GM12878 (cell line): ENCODE measurements at regions not wholly inside any gene's neighbourhood (a gene's known extent, or its start where the extent isn't known, plus 50 kb on each side); places are given as distances from the start of the nearest gene placed in this dataset.

Experiments used
- ATAC-seq: fragments of 200-7000 bp; cut with Tn5 transposase; 3 replicates; pipeline ENCODE4 v1.9.1; 2020; ENCODE audit warnings: mild to moderate bottlenecking, moderate library complexity
- BruUV-seq: library from RNA; stranded (reverse); fragments of 400-500 nt; replicated peaks from 2 replicates; lab custom pipeline; 2021; lab: Mats Ljungman, UMichigan
- CTCF ChIA-PET: fragments of 300-600 bp; sonication (Branson Sonifier 250); formaldehyde crosslinking; extraction: SDS; loops from one replicate; lab custom pipeline; 2021; ENCODE audit warnings: inconsistent platforms; lab: Yijun Ruan, JAX
- POLR2A ChIA-PET: fragments of 350-600 bp; formaldehyde crosslinking; extraction: SDS; loops from one replicate; lab custom pipeline; 2021; ENCODE audit warnings: inconsistent platforms; lab: Charles Lee
- RAD21 ChIA-PET: fragments of 300-600 bp; sonication (Branson Sonifier 250); formaldehyde crosslinking; loops from one replicate; lab custom pipeline; 2023; ENCODE audit warnings: antibody characterized with exemption; ENCODE audit not compliant: unreplicated experiment; lab: Charles Lee
- SMC1A ChIA-PET: fragments of 300-600 bp; sonication (Branson Sonifier 250); formaldehyde crosslinking; loops from one replicate; lab custom pipeline; 2023; ENCODE audit not compliant: unreplicated experiment, uncharacterized antibody; lab: Charles Lee
- DNase-seq: peaks from one replicate; pipeline ENCODE4 v3.0.0-alpha.2; 2011; ENCODE audit warnings: low read depth, low spot score
- FAIRE-seq: peaks from 3 replicates; lab custom pipeline; 2011; peaks lifted over from hg19 to GRCh38; lab: Jason Lieb, UNC
- H2AFZ ChIP-seq: 2 replicates; pipeline ENCODE4 v1.6.0; 2011; ENCODE audit warnings: low read depth, low read length, control low read depth; ENCODE audit not compliant: control insufficient read depth
- H3K27ac ChIP-seq: 2 replicates; pipeline ENCODE4 v1.5.1; 2011; ENCODE audit warnings: control low read depth; ENCODE audit not compliant: control insufficient read depth, insufficient read depth
- H3K27me3 ChIP-seq, 2 experiments: replicated peaks in 1 of 2; 2 replicates each; pipeline versions ENCODE4 v1.6.0 to v1.6.1; 2011; ENCODE audit warnings: low read length in 1 of 2; ENCODE audit not compliant: control insufficient read depth in 2 of 2, insufficient read depth in 2 of 2
- H3K36me3 ChIP-seq, 2 experiments: 2 replicates each; pipeline ENCODE4 v1.5.1; 2011; ENCODE audit warnings: low read length in 1 of 2; ENCODE audit not compliant: control insufficient read depth in 2 of 2, insufficient read depth in 2 of 2
- H3K4me1 ChIP-seq: 2 replicates; pipeline ENCODE4 v1.6.1; 2011; ENCODE audit warnings: mild to moderate bottlenecking, low read length, moderate library complexity, mixed read lengths; ENCODE audit not compliant: control insufficient read depth, insufficient read depth
- H3K4me2 ChIP-seq: 2 replicates; pipeline ENCODE4 v1.6.0; 2011; ENCODE audit warnings: control low read depth; ENCODE audit not compliant: control insufficient read depth, insufficient read depth
- H3K4me3 ChIP-seq: fragments of 200-600 bp; sonication (generic); 2 replicates; pipeline ENCODE4 v1.5.1; 2016
- H3K79me2 ChIP-seq: 2 replicates; pipeline ENCODE4 v1.6.0; 2011; ENCODE audit warnings: low read length; ENCODE audit not compliant: control insufficient read depth, insufficient read depth
- H3K9ac ChIP-seq: 2 replicates; pipeline ENCODE4 v1.8.0; 2011; ENCODE audit warnings: low read length, control low read depth, mixed read lengths; ENCODE audit not compliant: control insufficient read depth, insufficient read depth
- H3K9me3 ChIP-seq: replicated peaks from 3 replicates; pipeline ENCODE4 v1.5.1; 2011; ENCODE audit warnings: mild to moderate bottlenecking, low read length; ENCODE audit not compliant: control insufficient read depth, insufficient read depth
- H4K20me1 ChIP-seq: 2 replicates; pipeline ENCODE4 v1.6.0; 2011; ENCODE audit not compliant: control insufficient read depth, insufficient read depth
- ATF3 ChIP-seq: IDR thresholded peaks from 2 replicates; pipeline ENCODE4 v1.6.1; 2011; ENCODE audit warnings: low read depth, mild to moderate bottlenecking, low read length, moderate library complexity, borderline replicate concordance; ENCODE audit errors: extremely low read depth
- BHLHE40 ChIP-seq, 2 experiments: fragments of 450-650 bp in 1 of 2; IDR thresholded peaks; 2 replicates each; pipeline ENCODE4 v1.6.1; 2011 to 2017; ENCODE audit warnings: low read depth in 2 of 2, borderline replicate concordance in 1 of 2, improper control_type of control experiment in 1 of 2, low read length in 1 of 2, mild to moderate bottlenecking in 1 of 2
- MEF2B ChIP-seq: fragments of 450-650 bp; IDR thresholded peaks from 2 replicates; pipeline ENCODE4 v1.6.1; 2018; ENCODE audit warnings: mild to moderate bottlenecking, moderate library complexity; ENCODE audit not compliant: partially characterized antibody, poor library complexity, severe bottlenecking
- NBN ChIP-seq: fragments of 450-650 bp; IDR thresholded peaks from 2 replicates; pipeline ENCODE4 v1.6.1; 2016
- RB1 ChIP-seq: fragments of 450-650 bp; formaldehyde crosslinking; IDR thresholded peaks from 2 replicates; pipeline ENCODE4 v1.6.1; 2017; ENCODE audit warnings: mild to moderate bottlenecking, borderline replicate concordance
- SIN3A ChIP-seq: IDR thresholded peaks from 2 replicates; pipeline ENCODE4 v1.6.1; 2012; ENCODE audit warnings: low read depth, low read length, improper control_type of control experiment
- SMARCA5 ChIP-seq: fragments of 450-650 bp; IDR thresholded peaks from 2 replicates; pipeline ENCODE4 v1.6.1; 2017; ENCODE audit warnings: mild to moderate bottlenecking
- SREBF2 ChIP-seq: IDR thresholded peaks from 2 replicates; pipeline ENCODE4 v1.6.1; 2012; ENCODE audit warnings: mild to moderate bottlenecking, low read length
- TAF1 ChIP-seq: IDR thresholded peaks from 2 replicates; pipeline ENCODE4 v1.6.1; 2011; ENCODE audit warnings: mild to moderate bottlenecking, low read depth, low read length, borderline replicate concordance
- WRNIP1 ChIP-seq: IDR thresholded peaks from 2 replicates; pipeline ENCODE4 v1.6.1; 2011; ENCODE audit warnings: low read depth, low read length, improper control_type of control experiment, borderline replicate concordance
- WGBS: methylation state at CpG from one replicate; pipeline ENCODE4 v1.1.6; 2016; ENCODE audit warnings: low lambda C conversion rate; ENCODE audit not compliant: insufficient replicate concordance, insufficient coverage; ENCODE audit errors: missing lambda C conversion rate; 5-methylcytosine and 5-hydroxymethylcytosine counted together
- in situ Hi-C: fragments of 300-500 bp; cut with MboI; formaldehyde crosslinking; loops from 9 replicates; pipeline ENCODE4 v1.14.3; 2018; ENCODE audit warnings: mixed read lengths
- intact Hi-C: fragments of 100-400 bp; cut with micrococcal nuclease; formaldehyde crosslinking; loops from one replicate; pipeline ENCODE4 v1.14.2; 2022; ENCODE audit not compliant: unreplicated experiment

GRCh38 chr15:54941417-54941816 is 255.3 kb downstream of the RSL24D1 start:
- no TSS peak for BruUV-seq
- TF ChIP-seq WRNIP1 (no peak), NBN (no peak), SREBF2 (no peak), MEF2B (no peak), BHLHE40 (IDR thresholded peaks at IDR 0.05; ENCODE audit: borderline replicate concordance in 1 of 2, low read depth in 2 of 2, low read length in 1 of 2) (no peak), TAF1 (no peak), SIN3A (no peak), RB1 (no peak), SMARCA5 (no peak), ATF3 (no peak)
- H4K20me1 ChIP-seq, result no peaks in the 10 kb centered on the region
- H3K4me3 ChIP-seq, result no peak overlapping the region
- no peaks in the 10 kb centered on the region for H3K36me3 ChIP-seq
- no peaks in the 10 kb centered on the region for H3K27me3 ChIP-seq
- 18% methylated on average over 3 of the region's 3 CpGs for WGBS
- no peak overlapping the region for H2AFZ ChIP-seq
- no peak overlapping the region for H3K9ac ChIP-seq
- H3K79me2 ChIP-seq, result no peaks in the 10 kb centered on the region
- H3K4me1 ChIP-seq, result no peaks in the 10 kb centered on the region
- H3K9me3 ChIP-seq, result no peaks in the 10 kb centered on the region
- DNase-seq (no peak), ATAC-seq (no peak), FAIRE-seq (no peak)
- ChIA-PET CTCF (no interaction called here), POLR2A (no interaction called here), SMC1A (interaction anchor here (0.8 to 2.4 kb wide), 4 partner anchors 10 to 18 kb away, joined by 3 to 10 read pairs (median 4); no protein-coding TSS in a partner anchor), RAD21 (no interaction called here)
- in situ Hi-C loops, result no loop called here
- H3K4me2 ChIP-seq, result no peak overlapping the region
- H3K27ac ChIP-seq, result no peak overlapping the region
- intact Hi-C loops, result no loop called here
